ENCODE measurements at regions not wholly inside any gene's neighbourhood (a gene's known extent, or its start where the extent isn't known, plus 50 kb on each side); places are given as distances from the start of the nearest gene placed in this dataset.

DNA sequence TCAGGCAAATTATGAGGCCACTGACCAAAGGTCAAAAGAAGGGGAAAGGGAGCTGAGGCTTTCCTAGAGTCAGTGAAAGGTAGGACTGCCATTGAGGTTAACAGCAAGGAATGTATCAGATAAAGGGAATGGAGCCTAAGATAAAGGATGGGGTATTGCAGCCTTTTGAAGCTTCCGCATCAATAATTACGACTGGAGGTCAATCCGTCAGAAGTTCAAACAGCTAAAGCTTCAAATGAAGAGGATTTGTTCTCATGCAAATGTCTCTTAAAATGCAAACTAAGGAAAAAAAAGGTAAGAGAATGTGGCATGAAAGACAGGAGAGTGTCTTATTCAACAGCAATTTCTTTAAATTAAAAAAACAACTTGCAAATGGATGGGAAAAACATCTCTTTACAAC lies 341.1 kb upstream of the RGMB start:
- in situ Hi-C loops (cut with HindIII; ENCODE audit: low sequenced_read_pairs): no loop called here
- DNase-seq (ENCODE audit: low read depth): no peak
- TF ChIP-seq, protein P1, sequence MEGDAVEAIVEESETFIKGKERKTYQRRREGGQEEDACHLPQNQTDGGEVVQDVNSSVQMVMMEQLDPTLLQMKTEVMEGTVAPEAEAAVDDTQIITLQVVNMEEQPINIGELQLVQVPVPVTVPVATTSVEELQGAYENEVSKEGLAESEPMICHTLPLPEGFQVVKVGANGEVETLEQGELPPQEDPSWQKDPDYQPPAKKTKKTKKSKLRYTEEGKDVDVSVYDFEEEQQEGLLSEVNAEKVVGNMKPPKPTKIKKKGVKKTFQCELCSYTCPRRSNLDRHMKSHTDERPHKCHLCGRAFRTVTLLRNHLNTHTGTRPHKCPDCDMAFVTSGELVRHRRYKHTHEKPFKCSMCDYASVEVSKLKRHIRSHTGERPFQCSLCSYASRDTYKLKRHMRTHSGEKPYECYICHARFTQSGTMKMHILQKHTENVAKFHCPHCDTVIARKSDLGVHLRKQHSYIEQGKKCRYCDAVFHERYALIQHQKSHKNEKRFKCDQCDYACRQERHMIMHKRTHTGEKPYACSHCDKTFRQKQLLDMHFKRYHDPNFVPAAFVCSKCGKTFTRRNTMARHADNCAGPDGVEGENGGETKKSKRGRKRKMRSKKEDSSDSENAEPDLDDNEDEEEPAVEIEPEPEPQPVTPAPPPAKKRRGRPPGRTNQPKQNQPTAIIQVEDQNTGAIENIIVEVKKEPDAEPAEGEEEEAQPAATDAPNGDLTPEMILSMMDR (IDR thresholded peaks at IDR 0.05; ENCODE audit: low read depth, low read length, missing control alignments): no peak
- H3K4me3 ChIP-seq (ENCODE audit: low read depth, low read length): no peak overlapping the region

DNA sequence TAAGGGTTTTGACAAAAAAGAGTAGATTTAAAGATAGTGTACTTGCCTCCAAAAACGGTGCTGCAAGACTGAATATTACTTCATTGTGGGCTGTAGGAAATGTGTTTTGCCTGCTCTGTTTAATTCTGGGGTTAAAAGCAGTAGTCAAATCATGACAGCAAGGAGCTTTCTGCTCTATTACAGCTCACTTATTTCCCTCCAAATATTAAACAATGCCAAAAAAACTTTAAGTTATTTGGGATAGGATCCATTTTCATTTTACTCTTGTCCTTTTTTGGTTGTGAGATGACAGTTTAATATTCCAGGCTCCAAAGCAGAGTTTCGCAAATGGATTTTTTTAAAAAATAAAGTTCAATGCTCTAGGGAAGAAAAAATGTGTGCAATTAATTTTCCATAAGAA lies 340.4 kb upstream of the RGMB start:
- DNase-seq (ENCODE audit: low read depth): no peak
- H3K4me3 ChIP-seq (ENCODE audit: low read depth, low read length): no peak overlapping the region
- TF ChIP-seq, protein P1 (IDR thresholded peaks at IDR 0.05; ENCODE audit: low read depth, low read length, missing control alignments): no peak
- in situ Hi-C loops (cut with HindIII; ENCODE audit: low sequenced_read_pairs): no loop called here

DNA sequence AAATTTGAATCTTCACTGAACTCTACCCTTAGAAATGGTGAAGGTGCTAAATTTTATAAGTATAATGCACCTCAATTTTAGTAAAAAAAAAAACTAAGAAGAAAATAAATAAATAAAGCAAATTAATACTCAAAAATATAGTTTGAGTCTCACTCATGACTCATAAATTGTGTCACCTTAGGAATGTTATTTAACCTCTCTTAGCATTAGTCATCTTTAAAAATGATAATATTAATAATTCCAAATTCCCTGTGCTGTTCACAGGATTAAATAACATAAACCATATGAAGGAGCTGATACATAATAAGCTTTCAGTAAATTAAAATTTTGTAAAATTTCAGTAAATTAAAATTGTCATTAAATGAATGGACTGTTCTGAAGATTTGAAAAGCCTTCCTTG lies 339.8 kb upstream of the RGMB start:
- no peak for DNase-seq (ENCODE audit: low read depth)
- no peak overlapping the region for H3K4me3 ChIP-seq (ENCODE audit: low read depth, low read length)
- TF ChIP-seq, protein P1 (IDR thresholded peaks at IDR 0.05; ENCODE audit: low read depth, low read length, missing control alignments): no peak
- in situ Hi-C loops (cut with HindIII; ENCODE audit: low sequenced_read_pairs): no loop called here

DNA sequence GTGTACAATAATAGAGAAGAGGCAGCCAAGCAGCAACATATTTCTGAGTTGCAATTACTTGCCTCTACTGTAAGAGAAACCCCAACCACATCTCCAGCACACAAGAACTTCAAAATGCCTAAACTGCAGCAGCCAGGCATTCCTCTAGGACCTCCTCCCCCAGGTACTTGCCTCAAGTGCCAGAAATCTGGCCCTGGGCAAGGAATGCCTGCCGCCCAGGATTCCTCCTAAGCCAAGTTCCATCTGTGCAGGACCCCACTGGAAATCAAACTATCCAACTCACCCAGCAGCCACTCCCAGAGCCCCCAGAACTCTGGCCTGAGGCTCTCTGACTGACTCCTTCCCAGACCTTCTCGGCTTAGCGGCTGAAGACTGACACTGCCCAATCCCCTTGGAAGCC lies 336.8 kb upstream of the RGMB start:
- in situ Hi-C loops (cut with HindIII; ENCODE audit: low sequenced_read_pairs): no loop called here
- TF ChIP-seq, protein P1 (IDR thresholded peaks at IDR 0.05; ENCODE audit: low read depth, low read length, missing control alignments): no peak
- H3K4me3 ChIP-seq (ENCODE audit: low read depth, low read length): no peak overlapping the region
- DNase-seq (ENCODE audit: low read depth): no peak

DNA sequence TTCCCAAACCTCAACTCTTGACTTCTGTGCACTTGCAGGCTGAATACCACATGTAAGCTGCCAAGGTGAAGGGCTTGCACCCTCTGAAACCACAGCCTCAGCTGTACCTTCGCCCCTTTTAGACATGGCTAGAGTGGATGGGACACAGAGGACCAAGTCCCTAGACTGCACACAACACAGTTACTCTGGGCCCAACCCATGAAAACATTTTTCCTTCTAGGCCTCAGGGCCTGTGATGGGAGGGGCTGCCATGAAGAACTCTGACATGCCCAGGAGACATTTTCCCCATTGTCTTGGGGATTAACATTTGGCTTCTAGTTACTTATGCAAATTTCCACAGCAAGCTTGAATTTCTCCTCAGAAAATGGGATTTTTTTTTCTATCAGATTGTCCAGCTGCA lies 331.0 kb upstream of the RGMB start:
- in situ Hi-C loops (cut with HindIII; ENCODE audit: low sequenced_read_pairs): no loop called here
- H3K4me3 ChIP-seq (ENCODE audit: low read depth, low read length): no peak overlapping the region
- no peak for DNase-seq (ENCODE audit: low read depth)
- TF ChIP-seq, protein P1 (IDR thresholded peaks at IDR 0.05; ENCODE audit: low read depth, low read length, missing control alignments): no peak

DNA sequence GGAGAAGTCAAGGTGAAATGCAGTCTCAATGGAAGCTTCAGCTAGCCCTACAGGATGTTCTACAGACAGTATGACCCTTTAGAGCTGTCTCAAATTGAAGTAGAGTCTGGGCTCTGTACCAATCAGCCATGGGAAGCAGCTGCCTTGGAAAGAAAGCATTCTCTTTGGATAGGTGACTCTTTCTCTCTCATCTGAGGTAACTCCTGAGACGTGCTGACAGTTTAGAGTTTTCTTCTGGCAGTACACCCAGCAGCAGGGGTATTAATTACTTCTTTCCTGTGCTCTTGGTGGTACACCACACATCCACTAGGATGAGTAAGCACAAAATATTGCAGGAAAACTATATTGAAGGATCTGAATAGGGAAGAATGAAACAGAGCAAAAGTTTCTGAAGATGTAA lies 329.6 kb upstream of the RGMB start:
- H3K4me3 ChIP-seq (ENCODE audit: low read depth, low read length): no peak overlapping the region
- TF ChIP-seq, protein P1 (IDR thresholded peaks at IDR 0.05; ENCODE audit: low read depth, low read length, missing control alignments): no peak
- no peak for DNase-seq (ENCODE audit: low read depth)
- in situ Hi-C loops (cut with HindIII; ENCODE audit: low sequenced_read_pairs): no loop called here

DNA sequence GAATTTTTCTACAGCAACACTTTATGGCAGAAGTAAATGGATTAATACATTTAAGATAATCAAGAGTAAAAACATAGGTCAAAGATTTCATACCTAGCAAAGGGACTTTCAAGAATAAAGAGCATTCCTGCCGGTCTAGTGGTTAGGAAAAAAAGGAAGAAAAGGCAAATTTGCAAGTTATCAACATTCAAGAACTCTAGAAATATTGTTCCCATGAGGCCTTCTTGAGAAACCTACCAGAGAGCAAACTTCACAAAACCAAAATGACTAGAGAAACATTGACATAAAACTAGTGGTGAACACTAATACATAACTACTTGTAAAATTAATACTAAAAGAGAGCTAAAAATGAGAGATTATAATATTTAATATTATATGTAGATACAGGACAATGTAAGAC lies 320.2 kb upstream of the RGMB start:
- TF ChIP-seq, protein P1 (IDR thresholded peaks at IDR 0.05; ENCODE audit: low read depth, low read length, missing control alignments): no peak
- DNase-seq (ENCODE audit: low read depth): no peak
- in situ Hi-C loops (cut with HindIII; ENCODE audit: low sequenced_read_pairs): no loop called here
- H3K4me3 ChIP-seq (ENCODE audit: low read depth, low read length): no peak overlapping the region

Measured in astrocyte of the cerebellum (primary cell).